GM12878 (cell line): ENCODE measurements at regions not wholly inside any gene's neighbourhood (a gene's known extent, or its start where the extent isn't known, plus 50 kb on each side); places are given as distances from the start of the nearest gene placed in this dataset.

ENCODE experiments used
- ATAC-seq: fragments of 200-7000 bp; cut with Tn5 transposase; 3 replicates; pipeline ENCODE4 v1.9.1; 2020; ENCODE audit warnings: mild to moderate bottlenecking, moderate library complexity
- BruUV-seq: library from RNA; stranded (reverse); fragments of 400-500 nt; replicated peaks from 2 replicates; lab custom pipeline; 2021; lab: Mats Ljungman, UMichigan
- CTCF ChIA-PET: fragments of 300-600 bp; sonication (Branson Sonifier 250); formaldehyde crosslinking; extraction: SDS; loops from one replicate; lab custom pipeline; 2021; ENCODE audit warnings: inconsistent platforms; lab: Yijun Ruan, JAX
- POLR2A ChIA-PET: fragments of 350-600 bp; formaldehyde crosslinking; extraction: SDS; loops from one replicate; lab custom pipeline; 2021; ENCODE audit warnings: inconsistent platforms; lab: Charles Lee
- RAD21 ChIA-PET: fragments of 300-600 bp; sonication (Branson Sonifier 250); formaldehyde crosslinking; loops from one replicate; lab custom pipeline; 2023; ENCODE audit warnings: antibody characterized with exemption; ENCODE audit not compliant: unreplicated experiment; lab: Charles Lee
- SMC1A ChIA-PET: fragments of 300-600 bp; sonication (Branson Sonifier 250); formaldehyde crosslinking; loops from one replicate; lab custom pipeline; 2023; ENCODE audit not compliant: unreplicated experiment, uncharacterized antibody; lab: Charles Lee
- DNase-seq: peaks from one replicate; pipeline ENCODE4 v3.0.0-alpha.2; 2011; ENCODE audit warnings: low read depth, low spot score
- FAIRE-seq: peaks from 3 replicates; lab custom pipeline; 2011; peaks lifted over from hg19 to GRCh38; lab: Jason Lieb, UNC
- H2AFZ ChIP-seq: 2 replicates; pipeline ENCODE4 v1.6.0; 2011; ENCODE audit warnings: low read depth, low read length, control low read depth; ENCODE audit not compliant: control insufficient read depth
- H3K27ac ChIP-seq: 2 replicates; pipeline ENCODE4 v1.5.1; 2011; ENCODE audit warnings: control low read depth; ENCODE audit not compliant: control insufficient read depth, insufficient read depth
- H3K27me3 ChIP-seq, 2 experiments: replicated peaks in 1 of 2; 2 replicates each; pipeline versions ENCODE4 v1.6.0 to v1.6.1; 2011; ENCODE audit warnings: low read length in 1 of 2; ENCODE audit not compliant: control insufficient read depth in 2 of 2, insufficient read depth in 2 of 2
- H3K36me3 ChIP-seq, 2 experiments: 2 replicates each; pipeline ENCODE4 v1.5.1; 2011; ENCODE audit warnings: low read length in 1 of 2; ENCODE audit not compliant: control insufficient read depth in 2 of 2, insufficient read depth in 2 of 2
- H3K4me1 ChIP-seq: 2 replicates; pipeline ENCODE4 v1.6.1; 2011; ENCODE audit warnings: mild to moderate bottlenecking, low read length, moderate library complexity, mixed read lengths; ENCODE audit not compliant: control insufficient read depth, insufficient read depth
- H3K4me2 ChIP-seq: 2 replicates; pipeline ENCODE4 v1.6.0; 2011; ENCODE audit warnings: control low read depth; ENCODE audit not compliant: control insufficient read depth, insufficient read depth
- H3K4me3 ChIP-seq: fragments of 200-600 bp; sonication (generic); 2 replicates; pipeline ENCODE4 v1.5.1; 2016
- H3K79me2 ChIP-seq: 2 replicates; pipeline ENCODE4 v1.6.0; 2011; ENCODE audit warnings: low read length; ENCODE audit not compliant: control insufficient read depth, insufficient read depth
- H3K9ac ChIP-seq: 2 replicates; pipeline ENCODE4 v1.8.0; 2011; ENCODE audit warnings: low read length, control low read depth, mixed read lengths; ENCODE audit not compliant: control insufficient read depth, insufficient read depth
- H3K9me3 ChIP-seq: replicated peaks from 3 replicates; pipeline ENCODE4 v1.5.1; 2011; ENCODE audit warnings: mild to moderate bottlenecking, low read length; ENCODE audit not compliant: control insufficient read depth, insufficient read depth
- H4K20me1 ChIP-seq: 2 replicates; pipeline ENCODE4 v1.6.0; 2011; ENCODE audit not compliant: control insufficient read depth, insufficient read depth
- FOXK2 ChIP-seq: fragments of 450-650 bp; IDR thresholded peaks from 2 replicates; pipeline ENCODE4 v1.6.1; 2017; ENCODE audit warnings: mild to moderate bottlenecking, moderate library complexity
- IRF4 ChIP-seq: IDR thresholded peaks from 2 replicates; pipeline ENCODE4 v1.6.1; 2011; ENCODE audit warnings: low read depth, low read length
- SPI1 ChIP-seq: IDR thresholded peaks from 2 replicates; pipeline ENCODE4 v1.6.1; 2011; ENCODE audit warnings: low read depth, mild to moderate bottlenecking, low read length, moderate library complexity, borderline replicate concordance; ENCODE audit not compliant: insufficient read depth
- TBL1XR1 ChIP-seq: IDR thresholded peaks from 2 replicates; pipeline ENCODE4 v1.6.1; 2012; ENCODE audit warnings: low read depth, low read length, improper control_type of control experiment
- TCF12 ChIP-seq: IDR thresholded peaks from 2 replicates; pipeline ENCODE4 v1.6.1; 2011; ENCODE audit warnings: low read depth, mild to moderate bottlenecking, low read length
- WGBS: methylation state at CpG from one replicate; pipeline ENCODE4 v1.1.6; 2016; ENCODE audit warnings: low lambda C conversion rate; ENCODE audit not compliant: insufficient replicate concordance, insufficient coverage; ENCODE audit errors: missing lambda C conversion rate; 5-methylcytosine and 5-hydroxymethylcytosine counted together
- in situ Hi-C: fragments of 300-500 bp; cut with MboI; formaldehyde crosslinking; loops from 9 replicates; pipeline ENCODE4 v1.14.3; 2018; ENCODE audit warnings: mixed read lengths
- intact Hi-C: fragments of 100-400 bp; cut with micrococcal nuclease; formaldehyde crosslinking; loops from one replicate; pipeline ENCODE4 v1.14.2; 2022; ENCODE audit not compliant: unreplicated experiment
- TF ChIP-seq, protein P1 (sequence below): fragments of 450-650 bp; IDR thresholded peaks from 2 replicates; pipeline ENCODE4 v1.6.1; 2017; ENCODE audit warnings: mild to moderate bottlenecking, low read depth, inconsistent platforms; ENCODE audit not compliant: poor library complexity, severe bottlenecking
- TF ChIP-seq, protein P2 (sequence below): fragments of 450-650 bp; IDR thresholded peaks from 2 replicates; pipeline ENCODE4 v1.6.1; 2014; ENCODE audit warnings: mild to moderate bottlenecking
- TF ChIP-seq, protein P3 (sequence below): IDR thresholded peaks from 2 replicates; pipeline ENCODE4 v1.6.1; 2012; ENCODE audit warnings: mild to moderate bottlenecking, low read depth, low read length
- TF ChIP-seq, protein P4 (sequence below): fragments of 450-650 bp; IDR thresholded peaks from 2 replicates; pipeline ENCODE4 v1.6.1; 2017; ENCODE audit warnings: mild to moderate bottlenecking

DNA sequence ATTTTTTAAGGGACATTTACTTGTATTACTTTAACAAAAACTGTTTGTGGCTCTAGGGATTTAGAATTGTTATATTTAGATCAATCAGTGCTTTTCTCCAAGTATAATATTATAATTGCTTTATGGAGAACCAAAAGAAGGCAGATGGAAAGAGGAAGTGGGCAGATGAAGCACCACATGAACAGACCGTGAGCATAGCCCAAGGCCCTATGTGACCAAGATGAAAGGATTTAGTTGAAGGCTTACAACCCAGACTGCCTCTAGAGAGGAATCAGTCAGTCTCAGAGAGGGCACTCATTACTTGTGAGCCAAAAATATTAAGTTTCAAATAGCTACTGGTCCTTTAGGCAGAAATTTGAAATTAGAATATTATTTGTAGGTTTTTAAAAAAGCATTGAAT, 102.3 kb upstream of the IMPG1 start:
- Histone ChIP-seq H3K9ac (no peak overlapping the region), H3K4me3 (no peak overlapping the region), H3K36me3 (no peaks in the 10 kb centered on the region), H3K27me3 (no peaks in the 10 kb centered on the region), H3K4me2 (no peak overlapping the region), H3K79me2 (no peaks in the 10 kb centered on the region), H2AFZ (no peak overlapping the region), H3K9me3 (no peaks in the 10 kb centered on the region), H4K20me1 (no peaks in the 10 kb centered on the region), H3K4me1 (no peaks in the 10 kb centered on the region), H3K27ac (no peak overlapping the region)
- TF ChIP-seq FOXK2 (no peak), SPI1 (peak; percentile 31; the same call in 1 of the 2 replicates)
- 0% methylated on average over 1 of the region's 1 CpG for WGBS
- ChIA-PET CTCF (no interaction called here), POLR2A (no interaction called here), SMC1A (interaction anchor here (0.6 kb wide), 1 partner anchor 297 kb away, joined by 3 read pairs; no protein-coding TSS in a partner anchor), RAD21 (no interaction called here)
- DNase-seq (no peak), FAIRE-seq (no peak), ATAC-seq (peak; percentile 52)
- in situ Hi-C loops, result no loop called here
- intact Hi-C loops, result no loop called here
- no TSS peak for BruUV-seq

DNA sequence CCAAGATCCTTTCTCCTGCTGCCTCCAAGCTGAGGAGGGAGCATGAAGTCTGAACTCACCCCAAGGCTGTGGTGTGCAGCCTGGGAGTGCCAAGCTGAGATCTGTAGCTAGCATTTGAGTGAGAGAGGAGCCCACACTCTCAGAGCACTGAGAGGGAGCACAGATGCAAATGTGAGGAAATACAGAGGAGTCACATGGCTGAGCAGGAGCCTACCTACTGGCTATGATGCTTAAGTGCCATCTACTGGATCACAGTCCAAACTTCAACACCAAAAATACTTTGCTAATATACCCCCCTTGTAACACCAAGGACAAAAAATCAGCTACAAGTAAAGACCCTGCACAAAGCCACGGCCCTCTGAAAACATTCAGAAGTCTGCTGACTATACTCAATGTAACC, 94.4 kb upstream of the IMPG1 start:
- ChIA-PET CTCF (interaction anchor here (1.2 kb wide), 1 partner anchor 273 kb away, joined by 3 read pairs; no protein-coding TSS in a partner anchor), RAD21 (no interaction called here), SMC1A (no interaction called here), POLR2A (no interaction called here)
- in situ Hi-C loops, result no loop called here
- H4K20me1 ChIP-seq, result no peaks in the 10 kb centered on the region
- no peak for FAIRE-seq
- no peaks in the 10 kb centered on the region for H3K79me2 ChIP-seq
- DNase-seq, result no peak
- no peak for ATAC-seq
- H3K4me2 ChIP-seq, result no peak overlapping the region
- no peak overlapping the region for H3K4me3 ChIP-seq
- no peaks in the 10 kb centered on the region for H3K9me3 ChIP-seq
- no peak overlapping the region for H3K9ac ChIP-seq
- no peaks in the 10 kb centered on the region for H3K4me1 ChIP-seq
- H2AFZ ChIP-seq, result no peak overlapping the region
- BruUV-seq, result no TSS peak
- intact Hi-C loops, result loop anchor here (5.0 kb wide), 1 partner anchor 230 kb away; no protein-coding TSS in a partner anchor
- no peak overlapping the region for H3K27ac ChIP-seq
- H3K27me3 ChIP-seq, result no peaks in the 10 kb centered on the region
- WGBS, result 0% methylated on average over 1 of the region's 1 CpG
- H3K36me3 ChIP-seq, result no peaks in the 10 kb centered on the region
- TF ChIP-seq, protein P1, sequence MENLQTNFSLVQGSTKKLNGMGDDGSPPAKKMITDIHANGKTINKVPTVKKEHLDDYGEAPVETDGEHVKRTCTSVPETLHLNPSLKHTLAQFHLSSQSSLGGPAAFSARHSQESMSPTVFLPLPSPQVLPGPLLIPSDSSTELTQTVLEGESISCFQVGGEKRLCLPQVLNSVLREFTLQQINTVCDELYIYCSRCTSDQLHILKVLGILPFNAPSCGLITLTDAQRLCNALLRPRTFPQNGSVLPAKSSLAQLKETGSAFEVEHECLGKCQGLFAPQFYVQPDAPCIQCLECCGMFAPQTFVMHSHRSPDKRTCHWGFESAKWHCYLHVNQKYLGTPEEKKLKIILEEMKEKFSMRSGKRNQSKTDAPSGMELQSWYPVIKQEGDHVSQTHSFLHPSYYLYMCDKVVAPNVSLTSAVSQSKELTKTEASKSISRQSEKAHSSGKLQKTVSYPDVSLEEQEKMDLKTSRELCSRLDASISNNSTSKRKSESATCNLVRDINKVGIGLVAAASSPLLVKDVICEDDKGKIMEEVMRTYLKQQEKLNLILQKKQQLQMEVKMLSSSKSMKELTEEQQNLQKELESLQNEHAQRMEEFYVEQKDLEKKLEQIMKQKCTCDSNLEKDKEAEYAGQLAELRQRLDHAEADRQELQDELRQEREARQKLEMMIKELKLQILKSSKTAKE, result no peak
- TF ChIP-seq, protein P2, sequence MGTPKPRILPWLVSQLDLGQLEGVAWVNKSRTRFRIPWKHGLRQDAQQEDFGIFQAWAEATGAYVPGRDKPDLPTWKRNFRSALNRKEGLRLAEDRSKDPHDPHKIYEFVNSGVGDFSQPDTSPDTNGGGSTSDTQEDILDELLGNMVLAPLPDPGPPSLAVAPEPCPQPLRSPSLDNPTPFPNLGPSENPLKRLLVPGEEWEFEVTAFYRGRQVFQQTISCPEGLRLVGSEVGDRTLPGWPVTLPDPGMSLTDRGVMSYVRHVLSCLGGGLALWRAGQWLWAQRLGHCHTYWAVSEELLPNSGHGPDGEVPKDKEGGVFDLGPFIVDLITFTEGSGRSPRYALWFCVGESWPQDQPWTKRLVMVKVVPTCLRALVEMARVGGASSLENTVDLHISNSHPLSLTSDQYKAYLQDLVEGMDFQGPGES, result no peak
- TF ChIP-seq, protein P3, sequence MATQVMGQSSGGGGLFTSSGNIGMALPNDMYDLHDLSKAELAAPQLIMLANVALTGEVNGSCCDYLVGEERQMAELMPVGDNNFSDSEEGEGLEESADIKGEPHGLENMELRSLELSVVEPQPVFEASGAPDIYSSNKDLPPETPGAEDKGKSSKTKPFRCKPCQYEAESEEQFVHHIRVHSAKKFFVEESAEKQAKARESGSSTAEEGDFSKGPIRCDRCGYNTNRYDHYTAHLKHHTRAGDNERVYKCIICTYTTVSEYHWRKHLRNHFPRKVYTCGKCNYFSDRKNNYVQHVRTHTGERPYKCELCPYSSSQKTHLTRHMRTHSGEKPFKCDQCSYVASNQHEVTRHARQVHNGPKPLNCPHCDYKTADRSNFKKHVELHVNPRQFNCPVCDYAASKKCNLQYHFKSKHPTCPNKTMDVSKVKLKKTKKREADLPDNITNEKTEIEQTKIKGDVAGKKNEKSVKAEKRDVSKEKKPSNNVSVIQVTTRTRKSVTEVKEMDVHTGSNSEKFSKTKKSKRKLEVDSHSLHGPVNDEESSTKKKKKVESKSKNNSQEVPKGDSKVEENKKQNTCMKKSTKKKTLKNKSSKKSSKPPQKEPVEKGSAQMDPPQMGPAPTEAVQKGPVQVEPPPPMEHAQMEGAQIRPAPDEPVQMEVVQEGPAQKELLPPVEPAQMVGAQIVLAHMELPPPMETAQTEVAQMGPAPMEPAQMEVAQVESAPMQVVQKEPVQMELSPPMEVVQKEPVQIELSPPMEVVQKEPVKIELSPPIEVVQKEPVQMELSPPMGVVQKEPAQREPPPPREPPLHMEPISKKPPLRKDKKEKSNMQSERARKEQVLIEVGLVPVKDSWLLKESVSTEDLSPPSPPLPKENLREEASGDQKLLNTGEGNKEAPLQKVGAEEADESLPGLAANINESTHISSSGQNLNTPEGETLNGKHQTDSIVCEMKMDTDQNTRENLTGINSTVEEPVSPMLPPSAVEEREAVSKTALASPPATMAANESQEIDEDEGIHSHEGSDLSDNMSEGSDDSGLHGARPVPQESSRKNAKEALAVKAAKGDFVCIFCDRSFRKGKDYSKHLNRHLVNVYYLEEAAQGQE, result no peak
- no peak for TF ChIP-seq TCF12
- TF ChIP-seq IRF4, result no peak
- TF ChIP-seq TBL1XR1, result no peak
- TF ChIP-seq, protein P4, sequence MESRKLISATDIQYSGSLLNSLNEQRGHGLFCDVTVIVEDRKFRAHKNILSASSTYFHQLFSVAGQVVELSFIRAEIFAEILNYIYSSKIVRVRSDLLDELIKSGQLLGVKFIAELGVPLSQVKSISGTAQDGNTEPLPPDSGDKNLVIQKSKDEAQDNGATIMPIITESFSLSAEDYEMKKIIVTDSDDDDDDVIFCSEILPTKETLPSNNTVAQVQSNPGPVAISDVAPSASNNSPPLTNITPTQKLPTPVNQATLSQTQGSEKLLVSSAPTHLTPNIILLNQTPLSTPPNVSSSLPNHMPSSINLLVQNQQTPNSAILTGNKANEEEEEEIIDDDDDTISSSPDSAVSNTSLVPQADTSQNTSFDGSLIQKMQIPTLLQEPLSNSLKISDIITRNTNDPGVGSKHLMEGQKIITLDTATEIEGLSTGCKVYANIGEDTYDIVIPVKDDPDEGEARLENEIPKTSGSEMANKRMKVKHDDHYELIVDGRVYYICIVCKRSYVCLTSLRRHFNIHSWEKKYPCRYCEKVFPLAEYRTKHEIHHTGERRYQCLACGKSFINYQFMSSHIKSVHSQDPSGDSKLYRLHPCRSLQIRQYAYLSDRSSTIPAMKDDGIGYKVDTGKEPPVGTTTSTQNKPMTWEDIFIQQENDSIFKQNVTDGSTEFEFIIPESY, result no peak
